Nephron (organoid): ENCODE measurements at regions not wholly inside any gene's neighbourhood (a gene's known extent, or its start where the extent isn't known, plus 50 kb on each side); places are given as distances from the start of the nearest gene placed in this dataset.

ENCODE experiments used
- H3K27ac Mint-ChIP-seq, 3 experiments: 2 replicates each; pipeline ENCODE4 v1.8.0; 2020; ENCODE audit warnings: mixed read lengths in 3 of 3, mild to moderate bottlenecking in 2 of 3, moderate library complexity in 1 of 3
- H3K27me3 Mint-ChIP-seq: 2 replicates; pipeline ENCODE4 v1.8.0; 2021; ENCODE audit warnings: low read depth, mild to moderate bottlenecking, moderate library complexity, mixed read lengths
- H3K36me3 Mint-ChIP-seq: 2 replicates; pipeline ENCODE4 v1.8.0; 2020; ENCODE audit warnings: low read depth, mixed read lengths
- H3K4me1 Mint-ChIP-seq: 2 replicates; pipeline ENCODE4 v1.8.0; 2020; ENCODE audit warnings: mixed read lengths
- H3K4me3 Mint-ChIP-seq, 3 experiments: 2 replicates each; pipeline ENCODE4 v1.8.0; 2020; ENCODE audit warnings: mild to moderate bottlenecking in 3 of 3, mixed read lengths in 3 of 3, moderate library complexity in 2 of 3
- H3K9me3 Mint-ChIP-seq: 2 replicates; pipeline ENCODE4 v1.8.0; 2020; ENCODE audit warnings: mixed read lengths
- TF ChIP-seq, protein P1 (sequence below), 3 experiments: fragments of 200-600 bp; sonication (generic); IDR thresholded peaks; one replicate each; pipeline ENCODE4 v1.5.0; 2021; ENCODE audit warnings: antibody characterized with exemption in 3 of 3; ENCODE audit not compliant: unreplicated experiment in 3 of 3

DNA sequence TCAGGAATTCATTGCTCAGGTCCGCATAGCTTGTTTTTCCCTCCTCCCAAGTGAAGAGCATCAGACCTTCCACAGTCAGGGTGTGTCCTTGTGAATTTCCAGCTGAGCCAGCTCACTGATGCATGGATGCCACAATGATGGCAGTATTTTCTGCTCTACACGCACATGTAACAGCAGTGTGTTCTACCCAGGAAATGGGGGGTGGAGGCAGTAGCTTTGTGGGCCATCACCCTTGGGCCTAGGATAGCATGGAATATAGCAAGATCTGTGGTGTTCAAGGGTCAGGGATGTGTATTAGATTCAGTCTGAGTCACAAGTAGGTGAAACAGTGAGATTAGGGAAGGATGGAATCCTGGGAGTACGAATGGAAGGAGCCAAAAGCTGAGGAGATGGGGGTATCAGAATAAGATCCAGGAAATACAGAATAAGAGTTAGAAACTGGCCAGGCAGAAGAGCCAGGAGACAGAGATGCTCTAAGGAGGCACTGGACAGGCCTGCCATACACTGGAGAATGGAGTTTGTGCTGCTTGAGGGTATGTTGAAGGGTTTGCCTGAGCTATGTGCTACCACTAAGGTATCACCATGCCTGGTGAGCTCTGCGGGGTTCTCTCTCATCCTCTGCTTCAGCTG is 90.6 kb upstream of the CNIH3 start:
- Mint-ChIP-seq H3K4me1 (peaks cover 16% of the 10 kb centered on the region), H3K27me3 (no peaks in the 10 kb centered on the region), H3K27ac (no peak overlapping the region), H3K9me3 (no peaks in the 10 kb centered on the region), H3K36me3 (no peaks in the 10 kb centered on the region), H3K4me3 (no peak overlapping the region)
- TF ChIP-seq, protein P1, sequence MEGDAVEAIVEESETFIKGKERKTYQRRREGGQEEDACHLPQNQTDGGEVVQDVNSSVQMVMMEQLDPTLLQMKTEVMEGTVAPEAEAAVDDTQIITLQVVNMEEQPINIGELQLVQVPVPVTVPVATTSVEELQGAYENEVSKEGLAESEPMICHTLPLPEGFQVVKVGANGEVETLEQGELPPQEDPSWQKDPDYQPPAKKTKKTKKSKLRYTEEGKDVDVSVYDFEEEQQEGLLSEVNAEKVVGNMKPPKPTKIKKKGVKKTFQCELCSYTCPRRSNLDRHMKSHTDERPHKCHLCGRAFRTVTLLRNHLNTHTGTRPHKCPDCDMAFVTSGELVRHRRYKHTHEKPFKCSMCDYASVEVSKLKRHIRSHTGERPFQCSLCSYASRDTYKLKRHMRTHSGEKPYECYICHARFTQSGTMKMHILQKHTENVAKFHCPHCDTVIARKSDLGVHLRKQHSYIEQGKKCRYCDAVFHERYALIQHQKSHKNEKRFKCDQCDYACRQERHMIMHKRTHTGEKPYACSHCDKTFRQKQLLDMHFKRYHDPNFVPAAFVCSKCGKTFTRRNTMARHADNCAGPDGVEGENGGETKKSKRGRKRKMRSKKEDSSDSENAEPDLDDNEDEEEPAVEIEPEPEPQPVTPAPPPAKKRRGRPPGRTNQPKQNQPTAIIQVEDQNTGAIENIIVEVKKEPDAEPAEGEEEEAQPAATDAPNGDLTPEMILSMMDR (IDR thresholded peaks at IDR 0.05; ENCODE audit: unreplicated experiment in 3 of 3), result no peak

DNA sequence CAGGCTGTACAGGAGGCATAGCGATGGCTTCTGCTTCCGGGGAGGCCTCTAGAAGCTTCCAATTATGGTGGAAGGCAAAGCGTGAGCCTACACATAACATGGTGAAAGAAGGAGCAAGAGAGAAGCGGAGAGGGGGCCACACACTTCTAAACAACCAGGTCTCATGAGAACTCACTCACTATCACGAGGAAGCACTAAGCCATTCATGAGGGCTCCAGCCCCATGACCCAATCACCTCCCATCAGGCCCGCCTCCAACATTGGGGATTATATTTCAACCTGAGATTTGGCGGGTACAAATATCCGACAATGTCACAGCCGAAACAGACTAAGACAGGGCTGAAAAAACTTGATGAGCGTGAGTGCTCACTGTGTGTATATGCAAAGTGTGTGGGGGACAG is 89.3 kb upstream of the CNIH3 start:
- Mint-ChIP-seq H3K36me3 (no peaks in the 10 kb centered on the region), H3K4me1 (peaks cover 16% of the 10 kb centered on the region), H3K4me3 (no peak overlapping the region), H3K27ac (no peak overlapping the region), H3K27me3 (no peaks in the 10 kb centered on the region), H3K9me3 (no peaks in the 10 kb centered on the region)
- TF ChIP-seq, protein P1 (IDR thresholded peaks at IDR 0.05; ENCODE audit: unreplicated experiment in 3 of 3), result no peak

DNA sequence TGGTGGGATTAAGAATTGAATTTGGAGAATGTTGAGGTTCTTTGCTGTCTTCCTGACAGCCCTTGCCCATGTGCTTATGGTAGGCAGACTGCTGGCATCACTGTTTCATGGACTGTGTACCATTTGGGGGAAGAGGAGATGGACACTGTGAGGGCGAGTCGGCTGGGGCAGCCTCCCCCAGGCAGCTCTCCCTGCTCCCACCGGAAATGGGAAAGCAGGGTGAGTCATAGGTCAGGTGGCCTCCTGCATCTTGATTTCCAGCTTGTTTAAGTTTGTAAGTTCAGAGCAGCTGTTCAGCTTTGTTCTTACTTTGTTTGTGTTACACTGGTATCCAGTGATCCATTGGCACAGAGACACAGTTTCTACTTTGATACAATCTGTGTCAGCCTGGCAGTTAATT is 87.2 kb upstream of the CNIH3 start:
- H3K36me3 Mint-ChIP-seq, result no peaks in the 10 kb centered on the region
- TF ChIP-seq, protein P1 (IDR thresholded peaks at IDR 0.05; ENCODE audit: unreplicated experiment in 3 of 3), result no peak
- no peaks in the 10 kb centered on the region for H3K9me3 Mint-ChIP-seq
- H3K4me1 Mint-ChIP-seq, result peaks cover 16% of the 10 kb centered on the region
- no peak overlapping the region for H3K27ac Mint-ChIP-seq
- peaks cover 5% of the 10 kb centered on the region for H3K27me3 Mint-ChIP-seq
- H3K4me3 Mint-ChIP-seq, result no peak overlapping the region

DNA sequence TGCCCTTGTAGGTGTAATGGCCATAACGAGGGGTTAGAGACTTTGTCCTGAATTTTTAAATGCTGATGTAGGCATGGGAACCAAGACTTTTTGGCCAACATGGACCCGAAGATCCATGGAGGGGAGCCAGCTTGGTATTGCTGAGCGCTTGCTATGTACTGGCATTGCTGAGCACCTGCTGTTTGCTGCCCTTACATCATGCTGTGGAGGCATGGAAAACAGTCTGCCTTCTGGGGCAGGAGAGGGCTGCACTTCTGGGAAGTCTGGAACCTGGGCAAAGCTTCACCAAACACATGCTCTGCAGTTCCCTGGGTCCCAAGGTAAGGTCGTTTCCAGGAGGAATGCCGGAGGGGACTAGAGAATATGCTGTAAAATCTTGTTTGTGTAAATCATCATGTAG is 86.3 kb upstream of the CNIH3 start:
- Mint-ChIP-seq H3K9me3 (no peaks in the 10 kb centered on the region), H3K27ac (no peak overlapping the region), H3K27me3 (peaks cover 5% of the 10 kb centered on the region), H3K4me1 (peaks cover 16% of the 10 kb centered on the region), H3K36me3 (no peaks in the 10 kb centered on the region), H3K4me3 (no peak overlapping the region)
- TF ChIP-seq, protein P1 (IDR thresholded peaks at IDR 0.05; ENCODE audit: unreplicated experiment in 3 of 3), result no peak

DNA sequence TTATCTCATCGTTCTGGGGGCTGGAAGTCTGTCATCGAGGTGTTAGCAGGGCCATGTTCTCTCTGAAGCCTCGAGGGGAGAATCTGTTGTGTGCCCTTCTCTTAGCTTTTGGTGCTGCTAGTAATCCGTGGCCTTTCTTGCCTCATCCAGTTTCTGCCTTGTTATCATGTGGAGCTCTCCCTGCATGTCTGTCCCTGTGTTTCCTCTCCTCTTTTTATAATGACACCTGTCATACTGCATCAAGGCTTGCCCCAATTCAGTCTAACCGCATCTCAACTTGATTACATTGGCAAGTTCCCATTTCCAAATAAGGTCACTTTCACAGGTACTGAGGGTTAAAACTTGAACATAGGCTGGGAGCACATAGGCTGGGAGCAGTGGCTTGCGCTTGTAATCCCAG is 82.6 kb upstream of the CNIH3 start:
- H3K4me1 Mint-ChIP-seq, result peaks cover 9% of the 10 kb centered on the region
- no peaks in the 10 kb centered on the region for H3K36me3 Mint-ChIP-seq
- no peaks in the 10 kb centered on the region for H3K9me3 Mint-ChIP-seq
- H3K4me3 Mint-ChIP-seq, result no peak overlapping the region
- no peak overlapping the region for H3K27ac Mint-ChIP-seq
- TF ChIP-seq, protein P1 (IDR thresholded peaks at IDR 0.05; ENCODE audit: unreplicated experiment in 3 of 3), result no peak
- peaks cover 8% of the 10 kb centered on the region for H3K27me3 Mint-ChIP-seq

DNA sequence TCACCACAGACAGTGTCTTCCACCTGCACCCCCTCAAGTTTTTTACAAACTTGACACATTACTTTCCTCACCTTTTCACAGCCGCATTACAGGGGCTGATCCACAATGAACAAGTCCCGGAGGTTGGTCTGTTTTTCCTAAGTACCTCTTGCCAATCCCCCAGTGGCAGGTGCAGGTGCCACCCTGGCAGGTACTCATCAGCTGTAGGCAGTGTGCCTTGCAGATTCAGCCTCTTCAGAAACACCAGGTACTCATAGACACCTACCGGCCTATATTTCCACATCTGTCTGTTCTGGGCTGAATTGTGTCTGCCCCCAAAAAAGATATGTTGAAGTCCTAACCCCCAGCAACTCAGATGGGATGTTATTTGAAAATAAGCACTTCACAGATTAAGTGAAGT is 81.4 kb upstream of the CNIH3 start:
- no peaks in the 10 kb centered on the region for H3K4me1 Mint-ChIP-seq
- H3K27ac Mint-ChIP-seq, result no peak overlapping the region
- TF ChIP-seq, protein P1 (IDR thresholded peaks at IDR 0.05; ENCODE audit: unreplicated experiment in 3 of 3), result no peak
- H3K4me3 Mint-ChIP-seq, result no peak overlapping the region
- H3K9me3 Mint-ChIP-seq, result no peaks in the 10 kb centered on the region
- no peaks in the 10 kb centered on the region for H3K36me3 Mint-ChIP-seq
- peaks cover 8% of the 10 kb centered on the region for H3K27me3 Mint-ChIP-seq
